A549 (cell line): ENCODE measurements at regions not wholly inside any gene's neighbourhood (a gene's known extent, or its start where the extent isn't known, plus 50 kb on each side); places are given as distances from the start of the nearest gene placed in this dataset.

ENCODE experiments used
- CTCF ChIP-seq: fragments of >200 bp; sonication (Bioruptor Twin); formaldehyde crosslinking; IDR thresholded peaks from 3 replicates; pipeline ENCODE4 v1.5.1; 2016
- EP300 ChIP-seq, 2 experiments: fragments of >200 bp; sonication (Bioruptor Twin); formaldehyde crosslinking; IDR thresholded peaks; 2 replicates in 1 of 2; 3 replicates in 1 of 2; pipeline ENCODE4 v1.6.1; 2016 to 2017
- RFX5 ChIP-seq: fragments of 450-650 bp; IDR thresholded peaks from 2 replicates; pipeline ENCODE4 v1.7.1; 2014; ENCODE audit warnings: antibody characterized with exemption, mild to moderate bottlenecking, moderate library complexity
- ZC3H11A ChIP-seq: fragments of 450-650 bp; IDR thresholded peaks from 2 replicates; pipeline ENCODE4 v1.6.1; 2014; ENCODE audit warnings: antibody characterized with exemption, mild to moderate bottlenecking

- TF ChIP-seq CTCF, result no peak
- TF ChIP-seq RFX5, result no peak
- TF ChIP-seq EP300 (IDR thresholded peaks at IDR 0.05), result no peak
- no peak for TF ChIP-seq ZC3H11A
These were observed 770.8 kb upstream of the AMELY start for GRCh38 chrY:7682386-7682785.
